ENCODE measurements at regions not wholly inside any gene's neighbourhood (a gene's known extent, or its start where the extent isn't known, plus 50 kb on each side); places are given as distances from the start of the nearest gene placed in this dataset.
A peak's percentile ranks its signal among the peaks of the same experiment; 100 is the strongest.
"Not testable (repeated sequence)": the region's sequence is repeated elsewhere in the genome, so short reads cannot be mapped to it uniquely, and the experiment has no call there.

DNA sequence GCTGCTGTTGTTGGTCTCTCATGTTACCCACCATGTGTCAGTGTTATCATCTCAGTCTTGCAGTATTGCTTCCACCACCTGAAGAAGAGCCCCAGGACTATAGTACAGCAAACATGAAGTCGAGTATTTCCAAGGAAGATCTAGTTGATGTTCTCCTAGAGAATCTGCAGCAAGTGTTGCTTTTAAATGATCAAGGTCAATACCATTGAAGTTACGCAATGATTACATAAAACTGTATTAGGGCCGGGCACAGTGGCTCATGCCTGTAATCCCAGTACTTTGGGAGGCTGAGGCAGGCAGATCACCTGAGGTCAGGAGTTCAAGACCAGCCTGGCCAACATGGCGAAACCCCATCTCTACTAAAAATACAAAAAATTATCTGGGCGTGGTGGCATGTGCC, 173.9 kb downstream of the TJP1 start:
- not testable (repeated sequence) for DNase-seq (ENCODE audit: low spot score)

DNA sequence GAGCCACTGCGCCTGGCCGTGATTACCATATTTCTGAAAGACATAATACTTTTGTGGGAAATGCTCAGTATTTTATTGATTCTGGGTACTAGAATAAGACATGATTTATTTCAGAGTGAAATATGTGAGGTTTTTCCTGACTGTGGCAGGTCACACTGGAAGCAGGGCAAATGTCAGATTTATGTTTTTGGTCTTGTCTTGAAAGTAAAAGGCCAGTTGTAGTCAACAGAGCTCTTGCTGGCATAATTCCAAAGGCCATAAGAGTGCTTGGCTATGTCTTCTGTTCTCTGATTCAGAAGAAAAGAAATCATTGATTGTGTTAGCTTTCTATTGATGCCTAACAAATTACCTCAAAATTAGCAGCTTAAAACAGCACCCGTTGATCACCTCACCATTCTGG, 176.4 kb downstream of the TJP1 start:
- no peak for DNase-seq (ENCODE audit: low spot score)

DNA sequence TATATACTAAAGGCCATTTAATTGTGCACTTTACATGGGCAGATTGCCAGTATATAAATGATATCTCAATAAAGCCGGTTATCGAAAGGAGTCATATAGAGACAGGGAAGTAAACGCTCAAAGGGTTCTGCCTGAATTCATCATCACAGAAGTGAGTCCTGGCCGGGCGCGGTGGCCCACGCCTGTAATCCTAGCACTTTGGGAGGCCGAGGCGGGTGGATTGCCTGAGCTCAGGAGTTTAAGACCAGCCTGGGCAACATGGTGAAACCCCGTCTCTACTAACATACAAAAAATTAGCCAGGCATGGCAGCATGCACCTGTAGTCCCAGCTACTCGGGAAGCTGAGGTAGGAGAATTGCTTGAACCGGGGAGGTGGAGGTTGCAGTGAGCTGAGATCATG, 177.9 kb downstream of the TJP1 start:
- DNase-seq (ENCODE audit: low spot score) = not testable (repeated sequence)

DNA sequence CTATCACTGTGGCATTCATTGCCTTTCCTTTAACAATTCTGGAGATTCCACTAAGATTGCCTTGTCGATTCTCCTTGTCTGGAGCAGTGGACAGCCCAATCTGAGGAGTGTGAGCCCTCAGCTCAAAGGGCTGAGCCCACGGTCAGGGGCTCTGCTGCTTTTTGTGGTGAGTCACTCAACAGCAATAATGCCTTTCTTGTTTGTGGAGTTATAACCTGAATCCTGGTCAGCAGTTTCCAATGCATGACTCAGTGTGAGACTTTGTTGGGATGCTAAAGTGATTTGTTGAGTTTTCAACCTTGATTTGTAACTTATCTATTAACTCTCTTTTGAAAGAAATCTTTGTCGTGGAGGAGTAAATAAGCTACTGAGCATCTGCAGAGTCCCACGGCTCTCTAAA, 183.5 kb downstream of the TJP1 start:
- DNase-seq (ENCODE audit: low spot score) = no peak

DNA sequence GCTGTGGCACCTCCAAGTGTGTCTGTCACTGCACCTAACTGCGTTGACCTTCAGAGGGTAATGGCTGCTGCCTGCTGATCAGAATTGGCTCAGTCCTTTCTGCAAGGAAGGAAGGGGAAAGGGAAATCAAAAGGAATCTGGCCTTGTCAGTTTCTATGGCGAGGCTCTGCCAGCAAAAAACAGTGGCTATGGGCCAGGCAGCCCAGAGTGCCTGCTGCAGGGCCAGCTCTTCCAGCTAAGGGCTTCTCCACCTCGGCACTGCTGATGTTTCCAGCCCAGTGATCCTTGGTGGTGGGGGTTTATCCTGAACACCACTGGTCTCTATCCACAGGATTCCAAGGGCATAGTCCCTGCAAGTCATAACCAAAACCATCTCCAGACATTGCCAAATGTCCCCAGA, 184.3 kb downstream of the TJP1 start:
- DNase-seq (ENCODE audit: low spot score) = no peak

DNA sequence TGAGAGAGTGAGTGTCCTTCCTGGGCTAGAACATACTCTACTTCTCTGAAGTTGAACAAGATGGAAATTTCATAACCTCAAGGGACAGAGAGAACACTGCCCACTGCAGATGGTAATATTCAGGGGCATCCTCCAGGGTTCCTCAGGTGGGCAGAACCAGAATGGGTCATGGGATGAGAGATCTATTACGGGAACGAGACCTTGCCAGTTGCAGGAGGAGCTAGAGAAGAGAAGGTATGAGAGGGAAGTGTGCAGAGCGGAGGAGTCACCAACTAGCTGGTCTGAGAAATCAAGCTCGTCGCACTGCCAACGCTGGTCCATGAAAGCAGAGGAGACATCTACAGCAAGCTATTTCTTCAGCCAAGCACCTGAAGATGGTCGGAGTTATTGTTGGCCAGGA, 184.7 kb downstream of the TJP1 start:
- no peak for DNase-seq (ENCODE audit: low spot score)

DNA sequence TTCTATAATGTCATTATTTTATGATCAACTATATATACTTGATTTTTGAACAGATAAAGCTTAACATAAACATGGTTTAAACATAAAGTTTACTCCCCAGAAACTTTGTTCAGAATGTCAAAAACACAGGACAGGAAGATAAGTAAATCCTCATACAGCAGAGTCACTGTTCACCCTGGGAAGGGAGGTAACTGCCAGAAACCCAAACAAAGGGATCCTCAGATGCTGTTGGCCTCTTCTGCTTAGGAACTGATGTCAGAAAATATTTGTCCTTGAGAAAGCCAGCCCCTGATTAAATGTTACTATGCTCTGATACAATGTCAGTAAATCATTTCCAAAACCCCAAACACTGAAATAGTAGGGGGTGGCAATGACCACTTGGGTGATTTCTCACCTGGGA, 185.3 kb downstream of the TJP1 start:
- peak; percentile 67 for DNase-seq (ENCODE audit: low spot score)

DNA sequence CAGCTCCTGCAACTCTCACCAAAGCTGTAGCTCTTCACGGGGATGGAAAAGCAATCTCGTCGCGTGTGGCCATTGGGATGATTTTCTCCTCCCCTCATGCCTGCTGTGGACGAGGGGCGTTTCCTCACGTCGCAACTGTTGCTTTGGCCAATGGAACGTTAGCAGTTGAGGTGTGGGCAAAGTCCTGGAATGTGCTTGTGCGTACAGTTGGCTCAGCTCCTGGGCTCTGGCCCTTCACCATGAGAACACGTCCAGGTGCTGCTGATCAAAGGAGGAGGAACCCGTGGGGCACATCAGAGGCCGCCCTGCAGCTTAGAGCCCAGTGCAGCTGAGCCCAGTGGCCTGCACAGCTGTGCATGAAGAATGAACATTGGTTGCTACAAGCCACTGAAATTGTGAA, 186.1 kb downstream of the TJP1 start:
- no peak for DNase-seq (ENCODE audit: low spot score)

DNA sequence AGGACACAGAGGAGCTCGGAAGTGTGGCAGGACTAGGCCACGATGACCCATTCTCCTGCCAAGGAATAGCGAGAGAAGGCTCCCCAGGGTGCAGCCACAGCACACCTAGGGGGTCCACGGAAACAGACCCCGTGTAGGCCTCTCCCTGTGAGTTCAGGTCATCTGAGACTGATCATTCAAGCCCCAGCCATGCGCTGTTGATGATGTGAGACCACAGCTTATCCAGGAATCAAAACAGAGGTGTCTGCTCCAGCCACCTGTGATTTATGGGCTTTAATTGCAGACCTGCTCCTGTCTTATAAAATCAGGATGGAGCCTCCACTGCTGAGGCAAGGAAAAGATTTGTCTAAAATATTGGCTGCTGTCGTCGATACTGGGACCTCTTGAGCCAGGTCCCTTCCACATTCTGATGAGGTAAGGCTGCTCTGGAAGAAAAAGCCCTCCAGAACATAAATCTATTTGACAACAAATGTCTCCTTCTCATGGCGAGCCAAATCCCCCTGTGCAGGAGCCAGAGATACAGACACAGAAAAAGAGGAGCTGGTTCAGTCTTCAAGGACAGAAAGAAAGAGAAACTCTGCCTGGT, 186.7 kb downstream of the TJP1 start:
- DNase-seq (ENCODE audit: low spot score) = no peak

DNA sequence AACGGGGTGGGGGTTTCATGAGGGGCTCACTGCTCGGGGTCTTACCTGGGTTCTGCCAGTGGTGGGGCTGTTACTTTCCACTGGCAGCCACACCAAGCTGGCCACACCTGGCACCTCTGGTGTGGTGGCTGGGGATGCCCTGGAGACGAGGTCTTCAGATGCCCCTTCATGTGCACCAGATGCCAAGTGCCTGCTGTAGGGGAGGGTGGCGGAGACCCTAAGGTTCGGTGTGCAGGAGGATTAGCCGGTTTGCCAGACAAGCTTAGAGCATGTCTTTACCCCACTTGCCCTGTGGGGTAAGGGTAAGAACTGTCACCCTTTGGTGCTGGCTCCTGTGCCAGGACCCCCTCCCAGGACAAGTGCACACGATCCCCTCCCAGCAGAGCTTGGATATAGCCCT, 188.3 kb downstream of the TJP1 start:
- no peak for DNase-seq (ENCODE audit: low spot score)

DNA sequence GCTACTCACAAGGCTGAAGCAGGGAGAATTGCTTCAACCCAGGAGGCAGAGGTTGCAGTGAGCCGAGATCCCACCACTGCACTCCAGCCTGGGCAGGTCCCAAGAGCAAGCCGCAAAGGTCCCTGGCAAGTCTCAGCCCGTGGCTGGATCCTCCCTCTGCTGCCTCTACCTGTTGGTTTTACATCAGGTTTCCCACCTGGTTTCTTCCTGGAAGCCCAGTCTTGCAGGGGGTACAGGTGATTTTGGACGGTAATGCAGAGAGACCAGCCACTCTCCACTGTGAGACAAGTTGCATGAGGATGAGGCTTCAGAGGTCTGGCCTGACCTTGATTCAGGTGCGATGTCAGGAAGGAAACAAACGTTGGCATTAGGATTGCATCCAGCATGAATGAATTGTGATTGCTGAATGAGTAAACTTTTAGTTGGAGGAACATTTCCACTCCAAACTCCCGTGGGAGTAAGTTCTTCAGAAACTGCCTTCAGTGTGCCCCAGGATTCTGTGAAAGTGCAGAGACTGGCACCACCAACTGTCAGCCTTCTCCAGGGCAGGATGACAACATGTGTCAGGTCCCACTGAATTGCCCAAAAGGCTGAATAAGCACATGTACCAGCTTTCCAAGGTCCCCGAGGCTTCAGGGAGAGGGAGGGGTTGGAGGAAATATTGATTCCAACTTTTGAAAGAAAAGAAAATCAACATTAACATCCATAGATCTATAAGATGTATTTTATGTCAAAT, 189.4 kb downstream of the TJP1 start:
- DNase-seq (ENCODE audit: low spot score) = no peak

DNA sequence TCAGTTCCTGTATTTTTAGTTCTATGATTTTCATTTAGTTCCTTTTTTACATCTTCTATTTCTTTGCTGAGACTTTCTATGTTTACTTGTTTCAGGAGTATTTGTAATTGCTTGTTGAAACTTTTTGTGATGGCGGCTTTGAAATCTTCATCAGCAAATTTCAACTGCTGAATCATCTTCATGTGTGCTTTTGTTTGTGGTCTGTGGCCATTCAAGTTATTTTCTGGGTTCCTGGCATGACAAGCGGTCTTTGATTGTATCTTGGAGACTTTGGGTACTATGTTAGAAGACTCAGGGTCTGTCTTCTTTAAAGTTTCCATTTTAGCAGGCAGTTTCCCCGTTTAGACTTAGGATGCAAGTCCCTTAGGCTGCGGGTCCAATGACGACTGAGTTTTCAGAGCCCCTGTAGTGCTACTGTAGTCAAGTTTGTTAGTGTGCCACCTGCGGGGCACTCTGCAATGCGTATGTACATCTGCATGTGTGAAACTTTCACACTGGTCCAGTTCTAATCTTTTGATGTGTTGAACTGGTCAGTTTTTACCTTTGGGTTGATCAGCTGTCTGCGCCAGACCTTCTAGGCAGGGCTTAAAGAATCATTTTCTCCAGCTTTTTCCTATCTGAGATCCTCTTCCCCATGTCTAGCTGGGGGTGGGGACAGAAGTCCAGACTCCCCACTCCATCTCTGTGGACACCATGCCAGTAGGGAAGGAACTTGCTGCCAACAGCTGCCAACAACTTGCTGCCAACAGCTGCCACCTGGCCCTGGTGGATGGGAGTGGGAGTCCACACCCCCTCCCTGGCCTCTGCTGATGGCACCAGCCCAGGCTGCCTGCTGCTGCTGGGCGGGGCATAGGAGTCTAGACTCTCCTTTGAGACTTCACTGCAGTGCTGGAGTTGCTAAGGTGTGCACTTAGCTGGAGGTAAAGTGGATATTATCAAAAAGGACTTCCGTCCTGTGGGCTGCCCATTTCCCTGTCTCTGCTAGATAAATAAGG, 190.9 kb downstream of the TJP1 start:
- no peak for DNase-seq (ENCODE audit: low spot score)

DNA sequence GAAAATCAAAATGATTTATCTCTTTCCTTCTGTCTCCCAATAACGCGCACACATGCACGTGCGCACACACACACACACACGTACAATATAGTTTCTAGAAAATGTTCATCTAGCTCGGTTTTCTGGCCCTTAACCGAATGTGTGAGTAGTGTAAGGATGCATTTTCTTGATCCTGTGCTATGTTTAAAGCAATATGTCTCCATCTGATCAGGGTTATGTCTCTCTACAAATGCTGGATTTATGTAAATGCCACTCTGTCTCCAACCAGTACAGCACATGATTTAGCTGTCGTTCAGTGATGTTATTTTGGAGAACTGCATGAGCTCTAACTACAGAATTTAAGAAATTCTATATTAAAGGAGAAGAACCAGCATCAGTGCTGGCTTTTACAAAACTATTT, 198.0 kb downstream of the TJP1 start:
- DNase-seq (ENCODE audit: low spot score) = no peak

DNA sequence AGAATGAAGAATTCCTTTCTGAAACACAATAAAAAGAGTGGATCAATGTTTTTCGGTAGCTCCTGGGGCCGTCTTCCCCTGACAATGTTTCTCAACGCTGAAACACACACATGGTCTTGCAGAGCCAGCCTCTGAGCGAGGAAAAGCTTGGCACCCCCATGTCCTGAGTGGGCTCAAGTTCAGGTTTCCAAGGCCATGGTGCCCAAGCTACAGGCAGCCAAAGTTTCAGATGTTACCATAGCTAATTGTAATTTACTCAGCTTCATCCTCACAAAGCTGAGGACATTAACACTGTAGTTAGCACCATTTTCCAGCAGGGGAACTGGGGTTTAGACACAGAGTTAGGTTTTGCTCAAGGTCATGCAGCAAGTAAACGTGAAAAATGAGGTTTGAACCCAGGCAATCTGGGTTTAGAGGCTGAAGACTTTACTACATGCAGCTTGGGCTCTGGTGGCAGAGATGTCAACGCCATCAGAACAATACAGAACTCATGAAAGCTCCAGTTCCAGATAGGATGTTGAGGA, 199.1 kb downstream of the TJP1 start:
- DNase-seq (ENCODE audit: low spot score) = no peak

DNA sequence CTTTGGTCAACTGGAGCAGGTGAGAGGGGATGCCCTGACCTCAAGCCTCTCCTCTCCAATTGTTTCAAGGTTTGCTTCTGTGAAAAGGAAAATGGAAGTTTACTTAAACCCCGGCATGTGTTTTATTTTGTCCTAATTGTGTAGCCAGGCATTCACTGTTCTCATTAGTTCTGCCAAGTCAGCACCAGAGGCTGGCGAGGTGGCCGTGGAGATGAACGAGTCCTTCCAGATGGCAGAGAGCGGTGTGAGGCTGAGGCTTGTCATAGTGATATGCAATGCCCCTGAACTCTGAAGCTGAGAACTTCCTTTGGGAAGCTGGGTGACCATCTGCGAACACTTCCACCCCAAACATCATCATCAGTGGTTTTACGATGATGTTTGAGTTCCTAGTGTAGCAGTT, 199.6 kb downstream of the TJP1 start:
- DNase-seq (ENCODE audit: low spot score) = no peak

DNA sequence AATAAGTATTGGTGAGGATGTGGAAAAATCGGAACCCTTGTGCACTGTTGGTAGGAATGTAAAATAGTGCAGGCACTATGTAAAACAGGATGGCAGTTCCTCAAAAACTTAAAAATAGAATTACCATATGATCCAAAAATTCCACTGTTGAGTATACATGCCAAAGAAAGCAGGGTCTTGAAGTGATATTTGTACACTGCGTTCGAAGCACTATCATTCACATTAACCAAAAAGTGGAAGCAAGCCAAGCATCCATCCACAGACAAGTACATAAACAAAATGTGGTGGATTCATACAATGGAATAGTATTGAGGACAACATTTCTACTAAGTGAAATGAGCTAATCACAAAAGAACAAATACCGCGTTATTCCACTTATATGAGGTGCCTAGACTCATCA, 200.7 kb downstream of the TJP1 start:
- no peak for DNase-seq (ENCODE audit: low spot score)

DNA sequence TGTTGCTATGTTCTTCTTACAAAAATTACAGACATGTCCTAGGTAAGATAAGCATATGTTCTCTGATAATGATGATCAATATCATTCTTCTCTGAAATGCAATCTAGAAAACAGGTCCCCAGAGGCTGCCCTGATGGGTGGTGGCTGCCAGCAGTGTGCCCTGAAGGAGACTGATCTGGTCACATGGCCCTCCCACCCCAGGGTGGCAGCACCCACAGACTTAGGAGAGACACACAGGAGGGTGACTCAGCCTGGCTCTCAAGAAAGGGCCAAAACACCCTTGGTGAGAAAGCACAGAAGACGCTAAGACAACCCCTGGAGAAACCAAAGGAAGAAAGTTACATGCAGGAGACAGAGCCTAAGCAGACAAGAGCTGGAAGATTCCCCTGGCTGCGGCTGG, 203.7 kb downstream of the TJP1 start:
- no peak for DNase-seq (ENCODE audit: low spot score)

DNA sequence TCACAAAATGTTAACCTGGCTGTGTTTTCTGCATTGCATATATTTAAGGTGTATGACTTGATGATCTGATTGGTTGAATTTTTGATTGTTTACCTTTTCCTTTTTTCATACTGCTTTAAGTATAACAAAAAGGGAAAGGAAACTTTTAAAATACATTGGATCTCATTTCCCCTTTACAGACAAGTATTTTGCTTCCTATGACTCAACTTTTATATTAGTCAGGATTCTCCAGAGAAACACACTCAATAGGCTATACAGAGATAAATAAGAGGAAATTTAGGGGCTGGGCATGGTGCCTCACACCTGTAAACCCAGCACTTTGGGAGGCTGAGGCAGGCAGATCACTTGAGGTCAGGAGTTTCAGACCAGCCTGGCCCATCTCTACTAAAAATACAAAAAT, 205.8 kb downstream of the TJP1 start:
- no peak for DNase-seq (ENCODE audit: low spot score)

DNA sequence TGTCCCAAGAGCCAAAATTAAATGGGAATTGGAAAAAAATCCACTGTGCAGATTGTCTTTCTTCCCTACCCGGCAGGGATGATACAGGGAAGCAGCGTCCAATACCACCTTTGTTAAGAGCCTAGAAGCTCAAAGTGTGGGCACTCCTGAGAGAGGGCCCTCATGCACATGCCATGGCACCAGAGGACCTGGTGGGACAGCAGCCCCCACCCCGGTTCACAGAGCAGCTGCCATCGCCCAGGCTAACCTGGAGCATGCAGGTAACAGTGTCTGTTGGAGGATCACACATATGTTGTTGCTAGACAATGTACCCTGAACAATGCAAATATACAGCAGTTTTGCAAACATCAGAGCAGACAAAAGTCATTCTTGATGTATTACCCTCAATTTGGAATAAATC, 206.5 kb downstream of the TJP1 start:
- no peak for DNase-seq (ENCODE audit: low spot score)

DNA sequence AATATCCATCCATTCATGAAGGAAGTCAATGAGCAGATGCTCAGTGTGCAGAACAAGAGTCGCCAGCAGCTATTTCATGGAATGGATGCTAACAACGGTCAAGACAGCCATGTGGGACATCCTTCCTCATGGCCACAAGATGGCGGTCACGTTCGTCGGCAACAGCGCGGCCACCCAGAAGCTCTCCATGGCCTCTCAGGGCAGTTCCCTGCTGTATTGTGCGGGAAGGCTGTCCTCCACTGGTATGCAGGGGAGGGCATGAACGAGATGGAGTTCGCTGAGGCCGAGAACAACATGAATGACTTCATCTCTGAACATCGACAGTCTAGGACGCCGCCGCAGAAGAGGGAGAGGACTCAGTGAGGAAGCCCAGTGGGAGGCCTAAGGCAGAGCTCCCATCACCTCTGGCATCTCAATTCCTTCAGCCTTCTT, 208.3 kb downstream of the TJP1 start:
- DNase-seq (ENCODE audit: low spot score) = no peak

DNA sequence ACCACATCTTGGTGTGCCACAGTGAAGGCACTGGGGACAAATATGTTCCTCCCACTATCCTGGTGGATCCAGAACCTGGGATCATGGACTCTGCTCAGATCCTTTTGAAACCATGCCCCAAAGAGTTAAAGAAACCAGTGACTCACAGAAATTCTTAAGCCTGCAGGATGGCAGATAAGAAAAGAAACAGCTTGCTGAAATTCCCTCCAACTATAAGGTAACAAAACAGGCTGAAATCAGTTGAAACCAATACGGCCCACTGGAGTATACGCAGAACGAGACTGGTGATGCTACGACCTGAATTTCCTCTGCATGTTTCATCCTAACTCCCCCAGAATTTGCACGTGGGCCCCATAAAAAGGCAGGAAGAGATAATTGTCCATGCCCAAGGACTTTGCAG, 209.6 kb downstream of the TJP1 start:
- no peak for DNase-seq (ENCODE audit: low spot score)

DNA sequence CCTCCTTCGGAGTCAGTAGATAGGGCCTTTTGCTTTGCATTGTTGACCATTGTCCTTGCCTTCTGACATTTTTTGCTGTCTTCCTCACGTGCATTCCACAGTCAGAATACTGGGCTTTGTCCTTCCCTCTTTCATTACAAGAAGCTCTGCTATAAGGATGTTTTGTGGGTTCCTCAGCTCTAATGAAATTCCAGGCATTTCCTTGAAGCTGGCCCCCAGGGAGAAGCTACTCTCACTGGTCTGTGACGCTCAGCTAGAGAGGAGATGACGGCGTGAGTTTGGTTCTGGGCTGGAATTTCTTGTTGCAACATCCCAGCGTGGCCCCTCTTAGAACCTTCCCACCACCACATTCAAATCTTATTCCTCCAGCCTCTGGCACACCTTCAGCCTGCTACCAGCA, 210.2 kb downstream of the TJP1 start:
- DNase-seq (ENCODE audit: low spot score) = no peak

DNA sequence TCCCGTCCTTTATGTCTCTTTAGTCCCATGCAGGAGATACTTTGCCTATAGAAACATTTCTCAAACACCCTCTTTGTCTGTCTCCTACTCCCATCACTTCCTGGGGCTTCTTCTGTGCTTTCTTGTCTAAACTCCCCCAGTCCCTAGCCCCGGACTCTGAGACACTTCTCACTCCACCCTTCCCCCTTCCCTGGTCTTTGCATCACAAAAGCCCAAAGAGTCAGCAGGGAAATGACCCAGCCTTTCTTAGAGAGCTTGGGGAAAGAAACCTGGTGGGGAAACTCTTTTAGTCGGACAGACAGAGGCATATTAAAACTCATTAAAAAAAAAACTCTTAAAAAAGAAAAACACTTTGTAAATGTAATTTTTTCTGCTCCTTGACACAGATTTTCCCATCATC, 211.2 kb downstream of the TJP1 start:
- no peak for DNase-seq (ENCODE audit: low spot score)
